MG63 (cell line): ENCODE measurements at regions not wholly inside any gene's neighbourhood (a gene's known extent, or its start where the extent isn't known, plus 50 kb on each side); places are given as distances from the start of the nearest gene placed in this dataset.

Experiments used
- DNase-seq: peaks from one replicate; pipeline ENCODE4 v3.0.0-alpha.2; 2020
- H3K27me3 ChIP-seq: fragments of 250-450 bp; sonication (Bioruptor Pico); 2 replicates; pipeline ENCODE4 v1.5.1; 2020; ENCODE audit warnings: mild to moderate bottlenecking, moderate library complexity
- H3K36me3 ChIP-seq: fragments of 250-450 bp; sonication (Bioruptor Pico); 2 replicates; pipeline ENCODE4 v1.5.1; 2020; ENCODE audit warnings: mild to moderate bottlenecking, moderate library complexity
- H3K4me3 ChIP-seq: fragments of 250-450 bp; sonication (Bioruptor Pico); 2 replicates; pipeline ENCODE4 v1.5.1; 2020; ENCODE audit warnings: mild to moderate bottlenecking, moderate library complexity
- H3K9me3 ChIP-seq: fragments of 250-450 bp; sonication (Bioruptor Pico); 2 replicates; pipeline ENCODE4 v1.5.1; 2020; ENCODE audit warnings: mild to moderate bottlenecking, moderate library complexity

GRCh38 chr2:106941372-106941993 lies 55.5 kb upstream of the ST6GAL2 start:
- no peak for DNase-seq
- Histone ChIP-seq H3K27me3 (no peaks in the 10 kb centered on the region), H3K4me3 (no peak overlapping the region), H3K9me3 (no peaks in the 10 kb centered on the region), H3K36me3 (no peaks in the 10 kb centered on the region)

GRCh38 chr2:106943468-106944200 lies 57.7 kb upstream of the ST6GAL2 start:
- DNase-seq, result no peak
- H3K4me3 ChIP-seq, result no peak overlapping the region
- H3K9me3 ChIP-seq, result no peaks in the 10 kb centered on the region
- H3K36me3 ChIP-seq, result no peaks in the 10 kb centered on the region
- no peaks in the 10 kb centered on the region for H3K27me3 ChIP-seq

GRCh38 chr2:106944215-106944614 lies 58.2 kb upstream of the ST6GAL2 start:
- H3K9me3 ChIP-seq, result no peaks in the 10 kb centered on the region
- H3K4me3 ChIP-seq, result no peak overlapping the region
- no peak for DNase-seq

GRCh38 chr2:106948540-106948939 lies 62.6 kb upstream of the ST6GAL2 start:
- DNase-seq, result no peak
- Histone ChIP-seq H3K36me3 (no peaks in the 10 kb centered on the region), H3K27me3 (no peaks in the 10 kb centered on the region), H3K4me3 (no peak overlapping the region), H3K9me3 (no peaks in the 10 kb centered on the region)

More at GRCh38 chr2:106944215-106944614, 58.2 kb upstream of the ST6GAL2 start:
- Histone ChIP-seq H3K36me3 (no peaks in the 10 kb centered on the region), H3K27me3 (no peaks in the 10 kb centered on the region)

GRCh38 chr2:106953236-106953635 lies 67.3 kb upstream of the ST6GAL2 start:
- DNase-seq, result no peak
- Histone ChIP-seq H3K4me3 (no peak overlapping the region), H3K36me3 (no peaks in the 10 kb centered on the region), H3K27me3 (no peaks in the 10 kb centered on the region), H3K9me3 (no peaks in the 10 kb centered on the region)

GRCh38 chr2:106953779-106954178 lies 67.8 kb upstream of the ST6GAL2 start:
- Histone ChIP-seq H3K9me3 (no peaks in the 10 kb centered on the region), H3K27me3 (no peaks in the 10 kb centered on the region), H3K4me3 (no peak overlapping the region), H3K36me3 (no peaks in the 10 kb centered on the region)
- DNase-seq, result no peak

GRCh38 chr2:106954304-106954703 lies 68.3 kb upstream of the ST6GAL2 start:
- Histone ChIP-seq H3K4me3 (no peak overlapping the region), H3K36me3 (no peaks in the 10 kb centered on the region), H3K9me3 (no peaks in the 10 kb centered on the region), H3K27me3 (no peaks in the 10 kb centered on the region)
- DNase-seq, result no peak

GRCh38 chr2:106956416-106956815 lies 70.4 kb upstream of the ST6GAL2 start:
- no peak for DNase-seq

GRCh38 chr2:106956879-106957278 lies 70.9 kb upstream of the ST6GAL2 start:
- H3K4me3 ChIP-seq, result no peak overlapping the region
- H3K27me3 ChIP-seq, result no peaks in the 10 kb centered on the region
- no peaks in the 10 kb centered on the region for H3K36me3 ChIP-seq
- peak; percentile 47 for DNase-seq
- no peaks in the 10 kb centered on the region for H3K9me3 ChIP-seq

More at GRCh38 chr2:106956416-106956815, 70.4 kb upstream of the ST6GAL2 start:
- no peak overlapping the region for H3K4me3 ChIP-seq
- H3K36me3 ChIP-seq, result no peaks in the 10 kb centered on the region
- no peaks in the 10 kb centered on the region for H3K9me3 ChIP-seq
- H3K27me3 ChIP-seq, result no peaks in the 10 kb centered on the region

GRCh38 chr2:106959975-106960682 lies 74.2 kb upstream of the ST6GAL2 start:
- no peaks in the 10 kb centered on the region for H3K36me3 ChIP-seq
- no peak overlapping the region for H3K4me3 ChIP-seq
- no peak for DNase-seq
- H3K27me3 ChIP-seq, result no peaks in the 10 kb centered on the region
- no peaks in the 10 kb centered on the region for H3K9me3 ChIP-seq

- no peak for DNase-seq
- Histone ChIP-seq H3K27me3 (no peaks in the 10 kb centered on the region), H3K9me3 (no peaks in the 10 kb centered on the region), H3K36me3 (no peaks in the 10 kb centered on the region), H3K4me3 (no peak overlapping the region)
Observed at GRCh38 chr2:106960683-106961161, 74.8 kb upstream of the ST6GAL2 start.

- H3K4me3 ChIP-seq, result no peak overlapping the region
- DNase-seq, result no peak
Observed at GRCh38 chr2:106961328-106961727, 75.4 kb upstream of the ST6GAL2 start.

GRCh38 chr2:106963156-106963555 lies 77.2 kb upstream of the ST6GAL2 start:
- H3K4me3 ChIP-seq, result no peak overlapping the region
- H3K36me3 ChIP-seq, result no peaks in the 10 kb centered on the region
- H3K27me3 ChIP-seq, result no peaks in the 10 kb centered on the region
- DNase-seq, result no peak
- no peaks in the 10 kb centered on the region for H3K9me3 ChIP-seq

More at GRCh38 chr2:106961328-106961727, 75.4 kb upstream of the ST6GAL2 start:
- H3K9me3 ChIP-seq, result no peaks in the 10 kb centered on the region
- no peaks in the 10 kb centered on the region for H3K27me3 ChIP-seq
- H3K36me3 ChIP-seq, result no peaks in the 10 kb centered on the region

- DNase-seq, result no peak
- no peaks in the 10 kb centered on the region for H3K36me3 ChIP-seq
- no peak overlapping the region for H3K4me3 ChIP-seq
- no peaks in the 10 kb centered on the region for H3K27me3 ChIP-seq
- no peaks in the 10 kb centered on the region for H3K9me3 ChIP-seq
Observed at GRCh38 chr2:106963893-106964292, 77.9 kb upstream of the ST6GAL2 start.

GRCh38 chr2:106965611-106966010 lies 79.6 kb upstream of the ST6GAL2 start:
- Histone ChIP-seq H3K4me3 (no peak overlapping the region), H3K27me3 (no peaks in the 10 kb centered on the region), H3K9me3 (no peaks in the 10 kb centered on the region), H3K36me3 (no peaks in the 10 kb centered on the region)
- no peak for DNase-seq

GRCh38 chr2:106969777-106970176 lies 83.8 kb upstream of the ST6GAL2 start:
- H3K4me3 ChIP-seq, result no peak overlapping the region
- no peaks in the 10 kb centered on the region for H3K9me3 ChIP-seq
- no peaks in the 10 kb centered on the region for H3K27me3 ChIP-seq
- no peak for DNase-seq
- no peaks in the 10 kb centered on the region for H3K36me3 ChIP-seq

GRCh38 chr2:106970471-106971261 lies 84.7 kb upstream of the ST6GAL2 start:
- H3K9me3 ChIP-seq, result no peaks in the 10 kb centered on the region
- no peaks in the 10 kb centered on the region for H3K27me3 ChIP-seq
- DNase-seq, result no peak
- no peak overlapping the region for H3K4me3 ChIP-seq
- no peaks in the 10 kb centered on the region for H3K36me3 ChIP-seq
